ENCODE measurements at regions not wholly inside any gene's neighbourhood (a gene's known extent, or its start where the extent isn't known, plus 50 kb on each side); places are given as distances from the start of the nearest gene placed in this dataset.

DNA sequence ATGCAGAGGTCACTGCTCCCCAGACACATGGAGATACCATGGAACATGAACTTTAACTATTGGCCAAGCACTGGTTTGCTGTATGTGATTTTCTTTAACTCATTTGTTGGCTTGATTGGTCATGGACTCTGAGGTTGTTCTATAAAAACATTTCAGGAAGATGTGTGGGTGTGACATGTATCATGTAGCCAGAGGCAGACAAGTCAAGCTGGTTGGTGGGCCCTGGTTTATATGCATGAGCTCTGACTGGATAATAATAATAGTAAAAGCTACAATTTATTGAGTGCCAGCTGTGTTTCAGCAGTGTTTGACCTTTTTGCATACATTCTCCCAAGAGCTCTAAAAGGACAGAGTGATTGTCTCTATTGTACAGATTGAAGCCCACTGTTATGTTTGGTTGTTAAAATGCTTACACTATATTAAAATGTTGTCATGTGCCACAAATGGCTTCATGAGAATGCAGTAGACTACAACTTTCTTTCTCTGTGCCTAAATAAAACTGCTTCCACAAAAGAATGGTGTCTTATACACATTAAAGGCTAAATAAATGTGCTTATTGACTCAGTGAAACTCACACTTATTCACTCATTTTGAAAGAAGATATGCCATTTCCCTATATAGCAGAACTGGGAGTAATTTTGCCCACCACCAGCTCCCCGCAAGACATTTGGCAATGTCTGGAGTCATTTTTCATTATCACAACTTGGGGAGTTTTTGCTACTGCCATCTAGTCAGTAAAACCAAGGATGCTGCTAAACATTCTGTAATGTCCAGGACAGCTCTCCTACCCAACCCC lies 243.6 kb upstream of the NFE2L3 start:
- DNase-seq (ENCODE audit: low read depth, low spot score), result no peak

GRCh38 chr7:25911738-25912607 lies 240.0 kb upstream of the NFE2L3 start:
- no peak for DNase-seq (ENCODE audit: low read depth, low spot score)

GRCh38 chr7:25913598-25914224 lies 238.3 kb upstream of the NFE2L3 start:
- no peak for DNase-seq (ENCODE audit: low read depth, low spot score)

- DNase-seq (ENCODE audit: low read depth, low spot score), result no peak
These were observed 233.3 kb upstream of the NFE2L3 start for GRCh38 chr7:25918731-25919130.

DNA sequence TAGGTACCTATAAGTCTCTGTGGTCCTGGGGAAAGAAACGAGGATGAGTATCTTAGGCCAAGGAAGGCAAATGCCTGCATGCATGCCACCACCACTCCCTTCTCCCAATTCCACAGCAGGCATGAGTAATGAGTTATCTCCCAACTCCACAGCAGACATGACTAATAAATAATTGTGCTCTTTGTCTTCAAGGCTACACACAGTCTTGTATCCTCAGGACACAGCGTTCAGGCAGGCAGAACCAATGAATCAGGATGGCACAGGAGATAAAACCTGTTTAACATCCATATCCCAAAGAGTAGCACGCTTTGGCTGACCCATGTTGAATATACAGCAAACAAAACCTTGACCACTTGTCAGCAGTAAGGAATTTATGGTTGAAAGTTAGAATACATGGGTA lies 229.7 kb upstream of the NFE2L3 start:
- DNase-seq (ENCODE audit: low read depth, low spot score), result no peak

DNA sequence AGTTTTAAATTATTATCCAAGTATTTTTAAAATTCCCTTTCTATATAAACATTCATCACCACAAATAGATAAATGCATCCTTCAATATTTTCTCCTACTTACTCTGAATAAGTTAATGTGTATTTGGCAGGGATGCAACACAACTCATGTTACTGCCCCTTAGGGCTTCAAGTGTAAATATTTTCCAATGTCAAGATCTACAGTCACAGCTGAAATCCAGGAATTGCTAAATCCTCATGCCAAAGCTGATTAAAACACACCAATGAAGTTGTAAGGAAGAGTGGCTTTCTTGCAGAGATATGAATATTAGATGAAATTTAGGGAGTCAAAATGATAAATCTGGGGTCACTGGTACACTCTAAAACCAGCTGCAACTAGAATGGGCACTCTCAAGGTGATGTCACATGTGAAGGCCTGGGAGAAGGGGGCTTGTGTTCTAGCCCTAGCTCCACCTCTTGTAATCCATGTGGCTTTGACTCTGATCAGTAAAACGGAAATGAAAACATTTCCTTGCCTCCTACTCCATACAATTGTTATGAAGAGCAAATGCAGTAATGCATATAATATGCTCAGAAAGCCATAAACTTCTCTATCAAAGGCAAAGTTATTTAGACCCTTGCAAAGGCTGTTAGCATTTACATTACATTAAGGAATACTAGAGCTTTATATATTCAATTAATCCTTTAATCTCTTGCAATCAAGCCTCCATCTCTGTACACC lies 228.1 kb upstream of the NFE2L3 start:
- DNase-seq (ENCODE audit: low read depth, low spot score), result no peak

- DNase-seq (ENCODE audit: low read depth, low spot score), result no peak
These were observed 226.0 kb upstream of the NFE2L3 start for GRCh38 chr7:25926009-25926408.

DNA sequence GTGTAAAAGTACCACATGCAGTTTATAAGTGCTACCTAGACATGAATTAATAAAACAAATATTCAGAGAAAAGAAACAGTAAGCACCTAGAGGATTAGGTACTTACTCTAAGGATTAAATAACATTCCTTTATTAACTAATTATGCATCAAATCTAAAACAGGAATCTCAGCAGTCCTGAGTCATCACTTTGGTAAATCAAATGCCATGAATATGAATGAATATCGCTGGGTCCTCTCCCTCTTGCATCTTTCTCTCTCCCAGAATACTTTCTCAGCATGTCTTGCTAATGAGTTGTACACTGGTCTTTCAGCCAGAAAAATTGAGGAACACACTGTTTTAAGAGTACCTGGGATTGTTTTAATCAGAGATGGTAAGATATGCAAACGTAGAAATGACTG lies 225.5 kb upstream of the NFE2L3 start:
- DNase-seq (ENCODE audit: low read depth, low spot score), result no peak

DNA sequence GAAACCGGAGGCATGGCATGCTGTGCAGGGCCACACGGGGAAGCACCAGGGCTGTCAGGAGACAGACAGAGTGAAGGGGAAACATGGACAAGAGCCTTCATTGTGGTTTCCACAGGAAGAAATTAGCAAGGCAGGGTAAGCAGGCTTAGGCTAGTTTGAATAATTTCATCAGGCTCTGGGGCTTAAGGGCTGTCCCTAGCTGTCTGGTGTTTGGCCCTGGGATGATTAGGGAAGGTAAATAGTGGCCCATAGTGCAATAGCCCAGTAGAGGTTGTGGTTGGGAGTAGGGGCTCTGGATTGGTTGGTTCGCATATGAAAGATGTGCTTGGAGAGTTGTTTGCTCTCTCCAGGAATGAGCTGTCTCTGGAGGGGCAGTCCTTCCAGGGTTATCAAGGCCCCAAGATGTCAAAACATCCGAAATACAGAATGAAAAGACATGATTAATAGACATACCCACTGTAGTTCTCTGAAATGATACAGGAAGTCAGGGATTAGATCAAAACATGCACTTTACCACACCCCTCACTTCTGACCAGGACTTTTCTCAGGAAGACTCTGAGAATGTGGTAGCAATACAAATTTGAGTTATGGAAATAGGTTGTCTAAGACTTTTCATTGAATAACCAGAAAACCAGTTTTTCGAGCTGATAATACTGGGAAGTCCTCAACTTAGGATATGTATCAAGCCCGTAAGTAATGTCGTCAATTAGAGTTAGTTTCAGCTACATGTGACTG lies 224.9 kb upstream of the NFE2L3 start:
- DNase-seq (ENCODE audit: low read depth, low spot score), result no peak

DNA sequence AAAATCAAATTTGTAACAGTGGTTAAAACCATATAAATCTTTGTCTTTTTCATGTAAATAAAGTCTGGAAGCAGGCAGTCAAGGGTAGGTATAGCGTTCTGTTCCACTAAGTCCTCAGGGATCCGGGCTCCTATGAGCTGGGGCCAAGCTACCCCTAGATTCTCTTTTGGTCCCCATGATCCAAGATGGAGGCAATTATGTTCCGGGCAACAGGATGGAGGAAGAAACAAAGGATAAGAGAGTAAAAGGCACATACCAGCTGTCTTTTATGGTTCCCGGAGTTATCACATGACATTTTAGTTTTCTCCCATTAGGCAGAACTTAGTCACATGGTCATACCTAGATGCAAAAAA lies 224.4 kb upstream of the NFE2L3 start:
- DNase-seq (ENCODE audit: low read depth, low spot score), result no peak

DNA sequence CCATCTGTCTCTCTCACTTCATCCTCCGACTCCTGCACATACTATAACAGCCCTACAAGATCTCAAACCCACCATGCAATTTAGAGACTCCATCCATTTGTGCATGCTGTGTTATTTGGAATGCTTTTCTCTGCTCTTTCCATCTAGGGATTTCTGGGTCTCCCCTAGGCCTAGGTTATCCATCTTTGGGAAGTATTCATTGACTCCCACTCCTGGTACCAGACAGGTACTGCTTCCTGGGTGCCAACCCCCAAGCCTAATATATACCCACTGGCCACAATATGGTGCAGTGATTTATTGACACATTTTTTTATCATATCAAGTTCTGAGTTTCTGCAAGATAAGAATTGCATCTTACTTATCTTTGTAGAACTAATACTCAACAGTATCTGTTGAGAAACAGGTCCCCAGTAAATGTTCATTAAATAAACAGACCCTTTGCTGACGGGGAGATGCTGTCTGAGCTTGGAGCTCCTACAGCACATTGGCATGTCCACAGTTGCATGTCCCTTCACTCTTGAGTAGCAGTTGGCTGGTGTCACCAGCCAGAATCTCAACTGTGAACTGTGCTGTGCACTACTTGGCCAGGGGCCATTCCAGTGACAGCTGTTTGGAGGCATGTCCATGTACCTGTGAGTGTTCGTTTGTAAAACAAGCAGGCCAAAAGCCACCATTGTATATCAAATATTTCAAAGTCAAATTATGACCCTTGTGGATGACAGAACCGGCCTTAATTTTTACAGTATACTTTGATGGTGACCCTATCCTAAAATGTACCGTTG lies 223.3 kb upstream of the NFE2L3 start:
- no peak for DNase-seq (ENCODE audit: low read depth, low spot score)

GRCh38 chr7:25929448-25929847 lies 222.6 kb upstream of the NFE2L3 start:
- no peak for DNase-seq (ENCODE audit: low read depth, low spot score)

DNA sequence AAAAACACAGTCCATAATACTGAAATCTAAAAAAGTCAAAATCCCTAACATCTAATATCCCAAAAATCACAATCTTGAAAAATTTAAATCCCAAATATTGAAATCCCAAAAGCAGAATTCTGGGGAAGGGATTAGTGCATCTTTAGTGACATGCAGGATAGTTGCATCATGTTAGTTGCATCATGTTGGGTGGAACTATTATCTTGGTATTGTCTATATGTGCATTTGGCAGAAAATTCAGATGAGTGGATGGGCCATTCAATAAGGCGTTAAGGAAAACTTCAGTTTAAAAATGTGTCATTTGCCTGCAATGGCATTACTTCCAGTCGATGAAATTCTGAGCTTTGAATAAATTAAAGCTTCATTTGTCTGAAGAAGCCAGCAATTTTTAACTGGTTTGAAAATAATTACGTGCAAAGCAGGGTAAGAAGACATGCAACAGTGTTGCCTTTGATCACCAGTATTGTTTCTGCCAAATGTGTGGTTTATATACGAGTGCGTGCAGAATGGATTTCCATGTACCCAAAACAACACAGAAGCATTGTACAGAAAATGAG lies 221.4 kb upstream of the NFE2L3 start:
- DNase-seq (ENCODE audit: low read depth, low spot score), result no peak

GRCh38 chr7:25931156-25931555 lies 220.8 kb upstream of the NFE2L3 start:
- no peak for DNase-seq (ENCODE audit: low read depth, low spot score)

DNA sequence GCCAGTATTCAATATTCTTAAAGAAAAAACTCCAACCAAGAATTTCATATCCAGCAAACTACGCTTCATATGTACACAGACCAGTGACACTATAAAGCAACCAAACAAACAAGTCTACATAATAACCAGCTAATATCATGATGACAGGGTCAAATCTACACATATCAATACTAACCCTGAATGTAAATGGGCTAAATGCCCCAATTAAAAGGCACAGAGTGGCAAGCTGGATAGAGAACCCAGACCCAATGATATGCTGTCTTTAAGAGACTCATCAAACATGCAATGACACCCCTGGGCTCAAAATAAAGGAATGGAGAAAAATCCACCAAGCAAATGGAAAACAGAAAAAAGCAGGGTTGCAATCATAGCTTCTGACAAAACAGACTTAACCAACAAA lies 218.1 kb upstream of the NFE2L3 start:
- DNase-seq (ENCODE audit: low read depth, low spot score), result no peak

DNA sequence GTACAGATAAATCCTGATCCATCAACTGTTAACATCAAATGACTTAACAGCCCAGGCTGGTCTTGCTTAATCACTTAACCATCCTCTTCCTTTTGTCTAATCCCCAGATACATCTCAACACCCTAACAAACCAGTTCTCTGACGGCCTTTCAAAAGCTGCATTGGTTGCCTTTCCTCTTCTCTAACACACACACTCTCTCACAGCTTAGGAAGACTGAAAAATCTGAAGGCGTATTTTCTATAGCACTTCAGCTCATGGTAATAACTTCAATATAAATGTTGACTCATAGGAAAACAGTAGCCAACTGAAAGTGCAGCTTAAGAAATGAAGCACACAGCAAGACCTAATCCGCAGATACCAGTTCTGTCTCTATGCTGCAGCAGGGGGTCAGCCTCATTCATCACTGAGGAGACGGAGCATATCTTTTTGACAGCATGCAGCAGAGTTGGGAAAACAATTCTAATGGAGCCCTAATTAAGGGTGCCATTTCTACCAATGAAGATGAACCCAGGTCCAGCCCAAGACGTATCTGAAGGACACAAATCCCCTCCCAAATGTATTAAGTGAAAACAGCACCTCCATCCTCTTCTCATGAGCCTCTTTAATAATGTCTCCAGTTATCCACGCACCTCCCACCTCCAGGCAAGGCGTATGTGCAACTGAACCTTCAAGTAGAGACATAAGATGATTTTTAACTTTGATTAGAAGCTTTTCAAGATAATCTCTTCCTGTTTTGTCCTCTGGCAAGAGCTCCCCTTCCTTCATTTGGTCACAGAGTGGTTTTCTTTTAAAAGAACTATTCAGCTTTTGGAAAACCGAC lies 211.7 kb upstream of the NFE2L3 start:
- no peak for DNase-seq (ENCODE audit: low read depth, low spot score)

DNA sequence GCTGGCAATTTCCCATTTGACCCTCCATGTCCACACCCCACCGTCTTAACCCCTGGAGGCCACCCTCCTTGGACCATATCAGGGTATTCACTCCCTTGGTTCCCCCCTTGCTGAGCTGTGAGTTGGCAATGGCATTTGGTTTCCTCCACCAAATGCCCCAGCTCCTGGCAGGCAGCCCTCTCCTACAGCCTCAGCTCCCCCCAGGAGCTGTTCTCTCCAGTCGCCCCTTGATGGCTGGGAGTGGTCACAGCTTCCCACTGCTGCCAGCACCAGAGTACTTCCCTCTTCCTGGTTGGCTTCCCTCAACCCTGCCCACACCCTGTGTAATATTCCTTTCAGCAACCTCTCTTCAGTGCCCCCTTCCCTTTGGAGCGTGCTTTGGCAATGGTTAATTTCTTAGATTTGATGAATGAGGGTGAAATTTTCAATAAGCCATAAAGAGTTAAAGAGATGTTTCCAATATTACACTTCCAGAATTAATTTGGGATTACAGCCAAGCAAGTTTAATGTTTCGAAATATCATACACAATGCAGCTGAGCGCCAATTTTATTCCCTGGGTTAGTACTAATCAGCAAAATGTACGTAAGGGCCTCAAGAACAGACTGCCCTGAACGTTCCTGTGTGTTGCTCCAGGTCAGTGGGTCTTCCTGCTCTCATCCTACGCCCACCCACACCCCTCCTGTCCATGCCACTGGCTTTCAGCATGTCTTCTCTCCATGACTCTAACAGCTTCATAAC lies 207.1 kb upstream of the NFE2L3 start:
- no peak for DNase-seq (ENCODE audit: low read depth, low spot score)

GRCh38 chr7:25945608-25946007 lies 206.4 kb upstream of the NFE2L3 start:
- no peak for DNase-seq (ENCODE audit: low read depth, low spot score)

DNA sequence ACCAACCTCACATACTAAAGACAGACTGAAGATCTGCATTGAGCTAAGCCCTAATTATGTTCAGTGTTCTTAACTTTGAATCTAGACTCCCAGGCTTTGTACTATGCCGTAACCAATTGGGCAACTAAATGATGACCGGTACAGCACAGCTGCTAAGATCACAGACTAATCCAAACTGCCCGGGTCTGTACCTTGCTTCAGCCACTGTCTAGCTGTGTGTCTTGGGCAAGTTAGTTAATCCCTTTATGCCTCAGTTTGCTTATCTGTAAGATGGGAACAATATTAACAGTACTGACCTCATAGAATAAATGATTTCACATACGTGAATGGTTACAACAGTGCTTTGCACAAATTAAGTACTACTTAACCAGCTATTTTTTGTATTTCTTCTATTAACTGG lies 205.8 kb upstream of the NFE2L3 start:
- DNase-seq (ENCODE audit: low read depth, low spot score), result no peak
